Peyer's patch (tissue), 4 donors: ENCODE measurements at regions not wholly inside any gene's neighbourhood (a gene's known extent, or its start where the extent isn't known, plus 50 kb on each side); places are given as distances from the start of the nearest gene placed in this dataset.

Experiments used
- DNase-seq, 3 donors: peaks; one replicate each; pipeline ENCODE4 v3.0.0-alpha.2; 2017 to 2019
- H3K27ac ChIP-seq, 4 donors: fragments of 200-600 bp; sonication (generic); one replicate each; pipeline ENCODE4 v1.5.1; 2016 to 2019
- H3K27me3 ChIP-seq, 2 donors: fragments of 200-600 bp; sonication (generic); one replicate each; pipeline ENCODE4 v1.5.1; 2019
- H3K36me3 ChIP-seq, 3 donors: fragments of 200-600 bp; sonication (generic); one replicate each; pipeline ENCODE4 v1.5.1; 2016 to 2019
- H3K4me1 ChIP-seq, 4 donors: fragments of 200-600 bp; sonication (generic); one replicate each; pipeline ENCODE4 v1.5.1; 2016 to 2019
- H3K4me3 ChIP-seq, 4 donors: fragments of 200-600 bp; sonication (generic); 1 replicate in 3 of 4; 2 replicates in 1 of 4; pipeline ENCODE4 v1.5.1; 2016 to 2019; ENCODE audit warnings: mild to moderate bottlenecking in 1 of 4
- H3K9me3 ChIP-seq, 4 donors: fragments of 200-600 bp; sonication (generic); one replicate each; pipeline ENCODE4 v1.5.1; 2016 to 2019; ENCODE audit warnings: mild to moderate bottlenecking in 1 of 4
- CTCF ChIP-seq, 6 experiments: fragments of 450-650 bp in 4 of 6; fragments of 200-600 bp in 2 of 6; sonication (generic) in 1 of 6; IDR thresholded peaks; one replicate each; pipeline ENCODE4 v1.5.1; 2017 to 2019; ENCODE audit warnings: antibody characterized with exemption in 6 of 6, mild to moderate bottlenecking in 3 of 6, moderate library complexity in 1 of 6
- POLR2A ChIP-seq, 2 donors: fragments of 450-650 bp; IDR thresholded peaks; one replicate each; pipeline ENCODE4 v1.5.1; 2017; ENCODE audit warnings: antibody characterized with exemption in 2 of 2, mild to moderate bottlenecking in 2 of 2, moderate library complexity in 2 of 2

- Histone ChIP-seq H3K9me3 (no peaks in the 10 kb centered on the region), H3K27me3 (no peaks in the 10 kb centered on the region), H3K4me3 (no peak overlapping the region), H3K36me3 (no peaks in the 10 kb centered on the region), H3K4me1 (no peaks in the 10 kb centered on the region), H3K27ac (no peak overlapping the region)
- no peak for TF ChIP-seq POLR2A (IDR thresholded peaks at IDR 0.05)
- no peak for TF ChIP-seq CTCF (IDR thresholded peaks at IDR 0.05)
- DNase-seq: no peak
These were observed 208.5 kb upstream of the ZNF536 start for GRCh38 chr19:30163663-30164062.

DNA sequence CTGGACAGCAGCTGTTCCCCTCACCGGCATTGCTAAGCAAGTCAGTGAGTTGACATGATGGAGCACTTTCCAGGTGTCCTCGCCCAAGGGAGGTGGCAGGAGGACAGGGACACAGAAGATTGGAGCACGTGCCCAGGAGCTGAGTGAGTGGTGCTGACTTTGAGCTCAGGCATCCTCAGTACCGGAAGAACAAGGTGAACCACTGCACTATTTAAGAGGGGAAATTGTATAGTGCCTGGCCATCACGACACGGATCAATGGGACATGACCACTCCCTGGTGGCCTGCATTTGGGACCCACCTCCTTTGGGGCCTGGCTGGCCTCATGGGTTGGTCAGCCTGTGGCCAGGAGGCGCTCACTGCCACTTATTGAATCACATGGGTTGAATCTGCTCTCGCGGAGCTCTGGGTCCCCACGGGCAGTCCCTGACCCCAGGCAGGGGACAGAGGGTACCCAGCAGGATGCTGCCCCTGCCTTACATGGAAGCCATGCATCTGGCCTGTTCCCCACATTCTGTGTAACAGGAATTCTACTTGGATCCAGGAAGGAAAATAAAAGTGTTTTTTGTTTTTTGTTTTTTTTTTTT lies 206.9 kb upstream of the ZNF536 start:
- Histone ChIP-seq H3K27ac (no peak overlapping the region), H3K4me3 (no peak overlapping the region), H3K27me3 (no peaks in the 10 kb centered on the region), H3K36me3 (no peaks in the 10 kb centered on the region), H3K4me1 (no peaks in the 10 kb centered on the region), H3K9me3 (no peaks in the 10 kb centered on the region)
- no peak for TF ChIP-seq CTCF (IDR thresholded peaks at IDR 0.05)
- TF ChIP-seq POLR2A (IDR thresholded peaks at IDR 0.05): no peak
- DNase-seq: no peak

DNA sequence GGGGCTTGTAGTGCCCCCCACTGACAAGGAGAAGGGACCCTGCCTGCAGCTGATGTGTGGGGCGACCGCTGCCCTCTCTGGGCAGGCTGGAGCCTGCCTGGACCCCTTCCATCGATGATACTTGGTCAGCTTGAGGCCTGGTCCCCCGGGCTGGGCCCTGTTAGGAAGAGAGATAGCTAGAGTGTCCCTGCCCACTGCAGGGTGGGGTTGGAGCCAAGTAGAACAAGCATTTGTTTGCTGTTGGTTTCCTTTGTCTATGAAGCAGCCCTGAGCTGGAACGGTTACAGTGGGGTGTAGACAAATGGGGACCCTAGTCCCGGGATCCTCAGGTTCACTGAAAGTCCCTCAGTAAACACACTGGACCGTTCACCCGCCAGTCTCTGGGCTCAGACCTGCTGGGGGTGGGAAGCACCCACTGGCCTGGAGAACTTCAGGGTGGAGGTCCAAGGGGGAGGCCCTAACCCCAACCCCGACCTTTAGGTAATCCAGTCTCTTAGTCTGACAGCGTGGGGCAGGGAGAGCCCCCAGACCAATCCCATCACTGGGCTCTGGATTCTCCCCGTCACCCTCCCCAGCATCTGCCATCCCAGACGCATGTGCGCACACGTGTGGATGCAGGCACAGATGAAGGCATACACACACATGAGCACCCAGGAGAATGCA lies 204.8 kb upstream of the ZNF536 start:
- TF ChIP-seq CTCF (IDR thresholded peaks at IDR 0.05) (no peak), POLR2A (IDR thresholded peaks at IDR 0.05) (no peak)
- no peaks in the 10 kb centered on the region for H3K9me3 ChIP-seq
- no peak overlapping the region for H3K27ac ChIP-seq
- no peaks in the 10 kb centered on the region for H3K27me3 ChIP-seq
- no peak for DNase-seq
- no peak overlapping the region for H3K4me3 ChIP-seq
- H3K36me3 ChIP-seq: no peaks in the 10 kb centered on the region
- peaks cover 0 to 5% (median 0%) of the 10 kb centered on the region in 4 donors for H3K4me1 ChIP-seq

GRCh38 chr19:30167976-30168635 lies 204.1 kb upstream of the ZNF536 start:
- peaks cover 0 to 9% (median 0%) of the 10 kb centered on the region in 4 donors for H3K4me1 ChIP-seq
- H3K9me3 ChIP-seq: no peaks in the 10 kb centered on the region
- no peaks in the 10 kb centered on the region for H3K36me3 ChIP-seq
- H3K4me3 ChIP-seq: no peak overlapping the region
- TF ChIP-seq CTCF (IDR thresholded peaks at IDR 0.05): no peak
- TF ChIP-seq POLR2A (IDR thresholded peaks at IDR 0.05): no peak
- no peaks in the 10 kb centered on the region for H3K27me3 ChIP-seq
- no peak overlapping the region for H3K27ac ChIP-seq
- no peak for DNase-seq

GRCh38 chr19:30168760-30169159 lies 203.4 kb upstream of the ZNF536 start:
- Histone ChIP-seq H3K36me3 (no peaks in the 10 kb centered on the region), H3K4me1 (peaks cover 0 to 9% (median 0%) of the 10 kb centered on the region in 4 donors), H3K9me3 (no peaks in the 10 kb centered on the region), H3K4me3 (no peak overlapping the region), H3K27ac (no peak overlapping the region), H3K27me3 (no peaks in the 10 kb centered on the region)
- no peak for DNase-seq
- no peak for TF ChIP-seq POLR2A (IDR thresholded peaks at IDR 0.05)
- TF ChIP-seq CTCF (IDR thresholded peaks at IDR 0.05): no peak
